Endodermal cell (in vitro differentiated cells): ENCODE measurements at regions not wholly inside any gene's neighbourhood (a gene's known extent, or its start where the extent isn't known, plus 50 kb on each side); places are given as distances from the start of the nearest gene placed in this dataset.

ENCODE experiments used
- DNase-seq: peaks from one replicate; pipeline ENCODE4 v3.0.0-alpha.2; 2017
- H3K27ac ChIP-seq: 2 replicates; pipeline ENCODE4 v1.5.1; 2013; ENCODE audit warnings: mild to moderate bottlenecking, low read depth, low read length, moderate library complexity
- H3K27me3 ChIP-seq: 2 replicates; pipeline ENCODE4 v1.6.1; 2013; ENCODE audit warnings: mild to moderate bottlenecking, low read length, moderate library complexity; ENCODE audit not compliant: insufficient read depth, control insufficient read depth, poor library complexity, severe bottlenecking
- H3K36me3 ChIP-seq: 2 replicates; pipeline ENCODE4 v1.7.0; 2013; ENCODE audit warnings: mild to moderate bottlenecking, low read length, moderate library complexity; ENCODE audit not compliant: control insufficient read depth, insufficient read depth
- H3K4me1 ChIP-seq: one replicate; pipeline ENCODE4 v1.7.0; 2013; ENCODE audit warnings: low read length; ENCODE audit not compliant: control insufficient read depth, insufficient read depth
- H3K4me3 ChIP-seq: 2 replicates; pipeline ENCODE4 v1.5.1; 2013; ENCODE audit warnings: mild to moderate bottlenecking, low read length, moderate library complexity
- H3K9ac ChIP-seq: 2 replicates; pipeline ENCODE4 v1.6.1; 2013; ENCODE audit warnings: mild to moderate bottlenecking, low read length, moderate library complexity; ENCODE audit not compliant: poor library complexity, severe bottlenecking; ENCODE audit errors: extremely low read depth
- H3K9me3 ChIP-seq: 2 replicates; pipeline ENCODE4 v1.6.1; 2013; ENCODE audit warnings: mild to moderate bottlenecking, low read length, moderate library complexity; ENCODE audit not compliant: control insufficient read depth
- H3K27ac Mint-ChIP-seq: 2 replicates; pipeline ENCODE4 v1.8.0; 2020; ENCODE audit warnings: mixed read lengths
- H3K27me3 Mint-ChIP-seq: 2 replicates; pipeline ENCODE4 v1.8.0; 2021; ENCODE audit warnings: mild to moderate bottlenecking, mixed read lengths; ENCODE audit not compliant: insufficient read depth
- H3K36me3 Mint-ChIP-seq: 2 replicates; pipeline ENCODE4 v1.8.0; 2020; ENCODE audit warnings: low read depth, mixed read lengths
- H3K4me1 Mint-ChIP-seq: 2 replicates; pipeline ENCODE4 v1.8.0; 2020; ENCODE audit warnings: mixed read lengths
- H3K4me3 Mint-ChIP-seq: 2 replicates; pipeline ENCODE4 v1.8.0; 2020; ENCODE audit warnings: mild to moderate bottlenecking, moderate library complexity, mixed read lengths
- H3K9me3 Mint-ChIP-seq: 2 replicates; pipeline ENCODE4 v1.8.0; 2020; ENCODE audit warnings: mild to moderate bottlenecking, mixed read lengths
- WGBS, 2 experiments: methylation state at CpG; one replicate each; pipeline versions ENCODE4 v1.1.5 to v1.1.7; 2013; ENCODE audit warnings: missing lambda C conversion rate in 2 of 2, mixed read lengths in 1 of 2; ENCODE audit not compliant: insufficient coverage in 1 of 2, insufficient read length in 1 of 2; 5-methylcytosine and 5-hydroxymethylcytosine counted together
- TF ChIP-seq, protein P1 (sequence below): fragments of 200-600 bp; sonication (generic); conservative IDR thresholded peaks from 2 replicates; pipeline ENCODE4 v1.5.0; 2021; ENCODE audit warnings: antibody characterized with exemption, mild to moderate bottlenecking

DNA sequence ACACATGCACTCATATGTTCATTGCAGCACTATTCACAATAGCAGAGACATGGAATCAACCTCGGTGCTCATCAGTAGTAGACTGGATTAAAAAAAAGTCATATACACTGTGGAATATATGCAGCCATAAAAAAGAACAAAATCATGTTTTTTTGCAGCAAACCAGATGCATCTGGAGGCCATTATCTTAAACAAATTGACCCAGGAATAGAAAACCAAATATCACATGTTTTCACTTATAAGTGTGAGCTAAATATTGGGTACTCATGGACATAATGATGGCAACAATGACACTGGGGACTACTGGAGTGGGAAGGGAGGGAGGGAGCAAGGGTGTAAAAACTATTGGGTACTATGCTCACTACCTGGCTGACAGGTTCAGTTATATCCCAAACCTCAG, 792.6 kb downstream of the EPHA4 start:
- WGBS, 2 experiments, result 91% methylated on average over 1 of the region's 1 CpG; no CpG with 5 or more reads in 1 of the 2 experiments
- Histone ChIP-seq H3K4me1 (no peaks in the 10 kb centered on the region), H3K27me3 (peaks cover 4% of the 10 kb centered on the region), H3K9ac (no peak overlapping the region), H3K9me3 (peaks cover 12% of the 10 kb centered on the region), H3K27ac (no peak overlapping the region), H3K4me3 (no peak overlapping the region), H3K36me3 (no peaks in the 10 kb centered on the region)
- Mint-ChIP-seq H3K27me3 (peaks cover 20% of the 10 kb centered on the region), H3K9me3 (peaks cover 13% of the 10 kb centered on the region), H3K4me3 (no peak overlapping the region), H3K27ac (no peak overlapping the region), H3K36me3 (no peaks in the 10 kb centered on the region), H3K4me1 (peaks cover 23% of the 10 kb centered on the region)
- TF ChIP-seq, protein P1, sequence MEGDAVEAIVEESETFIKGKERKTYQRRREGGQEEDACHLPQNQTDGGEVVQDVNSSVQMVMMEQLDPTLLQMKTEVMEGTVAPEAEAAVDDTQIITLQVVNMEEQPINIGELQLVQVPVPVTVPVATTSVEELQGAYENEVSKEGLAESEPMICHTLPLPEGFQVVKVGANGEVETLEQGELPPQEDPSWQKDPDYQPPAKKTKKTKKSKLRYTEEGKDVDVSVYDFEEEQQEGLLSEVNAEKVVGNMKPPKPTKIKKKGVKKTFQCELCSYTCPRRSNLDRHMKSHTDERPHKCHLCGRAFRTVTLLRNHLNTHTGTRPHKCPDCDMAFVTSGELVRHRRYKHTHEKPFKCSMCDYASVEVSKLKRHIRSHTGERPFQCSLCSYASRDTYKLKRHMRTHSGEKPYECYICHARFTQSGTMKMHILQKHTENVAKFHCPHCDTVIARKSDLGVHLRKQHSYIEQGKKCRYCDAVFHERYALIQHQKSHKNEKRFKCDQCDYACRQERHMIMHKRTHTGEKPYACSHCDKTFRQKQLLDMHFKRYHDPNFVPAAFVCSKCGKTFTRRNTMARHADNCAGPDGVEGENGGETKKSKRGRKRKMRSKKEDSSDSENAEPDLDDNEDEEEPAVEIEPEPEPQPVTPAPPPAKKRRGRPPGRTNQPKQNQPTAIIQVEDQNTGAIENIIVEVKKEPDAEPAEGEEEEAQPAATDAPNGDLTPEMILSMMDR, result no peak
- DNase-seq, result no peak

DNA sequence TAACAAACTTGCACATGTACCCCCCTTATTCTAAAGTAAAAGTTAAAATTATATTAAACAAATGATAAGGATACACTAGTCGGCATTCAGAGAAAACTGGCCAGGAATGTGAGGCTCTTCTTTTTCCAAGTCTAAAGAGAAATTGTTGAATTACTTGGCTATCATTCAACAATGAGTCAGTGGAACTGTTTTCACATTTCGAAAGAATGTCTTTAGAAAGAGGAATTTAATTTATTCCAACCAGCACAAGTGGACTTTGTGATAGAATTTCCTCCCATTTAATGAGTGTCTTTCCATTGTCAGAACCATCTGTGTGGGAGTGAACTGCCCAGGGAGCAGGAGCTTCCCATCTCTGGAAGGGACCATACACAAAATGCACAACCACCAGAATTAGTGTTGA, 792.2 kb downstream of the EPHA4 start:
- no peaks in the 10 kb centered on the region for H3K36me3 Mint-ChIP-seq
- H3K9me3 ChIP-seq, result peaks cover 12% of the 10 kb centered on the region
- H3K27ac Mint-ChIP-seq, result no peak overlapping the region
- TF ChIP-seq, protein P1, result no peak
- peaks cover 23% of the 10 kb centered on the region for H3K4me1 Mint-ChIP-seq
- H3K27me3 ChIP-seq, result peaks cover 4% of the 10 kb centered on the region
- WGBS, 2 experiments, result 100% methylated on average over 1 to 2 of the region's 2 CpGs
- peaks cover 24% of the 10 kb centered on the region for H3K27me3 Mint-ChIP-seq
- H3K9me3 Mint-ChIP-seq, result peaks cover 13% of the 10 kb centered on the region
- DNase-seq, result no peak
- H3K27ac ChIP-seq, result no peak overlapping the region
- H3K4me3 ChIP-seq, result no peak overlapping the region
- no peak overlapping the region for H3K9ac ChIP-seq
- H3K4me1 ChIP-seq, result no peaks in the 10 kb centered on the region
- H3K4me3 Mint-ChIP-seq, result no peak overlapping the region
- no peaks in the 10 kb centered on the region for H3K36me3 ChIP-seq

DNA sequence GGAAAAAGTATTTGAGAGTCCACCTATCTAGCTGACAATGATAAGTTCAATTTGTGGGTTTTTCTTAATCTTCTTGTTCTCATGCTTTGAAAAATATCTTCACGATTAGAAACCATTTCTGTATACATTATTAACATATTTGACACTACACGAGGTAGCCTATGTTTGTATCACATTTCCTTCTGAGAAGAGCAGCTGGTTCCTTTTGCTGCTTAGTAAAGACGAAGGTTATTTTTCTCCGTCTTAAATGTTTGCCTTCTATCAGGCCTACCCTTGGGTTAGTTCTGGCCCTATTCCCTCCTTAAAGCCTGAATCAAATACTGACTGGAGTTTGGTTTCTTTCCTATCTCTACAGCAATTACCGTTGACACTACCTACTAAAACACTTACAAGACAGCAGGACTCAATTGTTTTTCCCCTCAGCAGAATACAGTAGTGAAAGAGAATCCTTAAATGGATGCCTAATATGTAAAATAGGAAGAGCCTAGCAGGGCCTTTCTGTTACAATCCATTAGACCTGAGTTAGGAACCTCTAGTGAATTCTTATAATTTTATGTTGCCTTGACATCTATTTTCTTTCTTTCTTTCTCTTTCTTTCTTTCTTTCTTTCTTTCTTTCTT, 790.4 kb downstream of the EPHA4 start:
- H3K9me3 ChIP-seq, result peaks cover 12% of the 10 kb centered on the region
- H3K27ac ChIP-seq, result no peak overlapping the region
- no peak overlapping the region for H3K4me3 Mint-ChIP-seq
- peaks cover 4% of the 10 kb centered on the region for H3K27me3 ChIP-seq
- peaks cover 13% of the 10 kb centered on the region for H3K9me3 Mint-ChIP-seq
- H3K4me3 ChIP-seq, result no peak overlapping the region
- H3K36me3 ChIP-seq, result no peaks in the 10 kb centered on the region
- H3K4me1 ChIP-seq, result no peaks in the 10 kb centered on the region
- no peak for DNase-seq
- TF ChIP-seq, protein P1, result no peak
- H3K4me1 Mint-ChIP-seq, result peaks cover 15% of the 10 kb centered on the region
- no peak overlapping the region for H3K9ac ChIP-seq
- no peaks in the 10 kb centered on the region for H3K36me3 Mint-ChIP-seq
- 82 to 93% methylated on average over 3 to 5 of the region's 5 CpGs for WGBS, 2 experiments
- peaks cover 24% of the 10 kb centered on the region for H3K27me3 Mint-ChIP-seq
- no peak overlapping the region for H3K27ac Mint-ChIP-seq
